Peyer's patch (tissue), 4 donors: ENCODE measurements at regions not wholly inside any gene's neighbourhood (a gene's known extent, or its start where the extent isn't known, plus 50 kb on each side); places are given as distances from the start of the nearest gene placed in this dataset.
"Not testable (repeated sequence)": the region's sequence is repeated elsewhere in the genome, so short reads cannot be mapped to it uniquely, and the experiment has no call there.

Experiments
- CTCF ChIP-seq, 6 experiments: fragments of 450-650 bp in 4 of 6; fragments of 200-600 bp in 2 of 6; sonication (generic) in 1 of 6; IDR thresholded peaks; one replicate each; pipeline ENCODE4 v1.5.1; 2017 to 2019; ENCODE audit warnings: antibody characterized with exemption in 6 of 6, mild to moderate bottlenecking in 3 of 6, moderate library complexity in 1 of 6
- POLR2A ChIP-seq, 2 donors: fragments of 450-650 bp; IDR thresholded peaks; one replicate each; pipeline ENCODE4 v1.5.1; 2017; ENCODE audit warnings: antibody characterized with exemption in 2 of 2, mild to moderate bottlenecking in 2 of 2, moderate library complexity in 2 of 2

- TF ChIP-seq POLR2A, CTCF (IDR thresholded peaks at IDR 0.05): not testable (repeated sequence)
Observed at GRCh38 chr11:127768931-127769330, 768.4 kb upstream of the KIRREL3 start.
